Activated CD8-positive, alpha-beta memory T cell treated with anti-CD3 and anti-CD28 coated beads, Interleukin-2, amount 50 U/mL, for 24 hours (primary cell): ENCODE measurements at regions not wholly inside any gene's neighbourhood (a gene's known extent, or its start where the extent isn't known, plus 50 kb on each side); places are given as distances from the start of the nearest gene placed in this dataset.

ENCODE experiments used
- DNase-seq: peaks from one replicate; pipeline ENCODE4 v3.0.0-alpha.2; 2020; ENCODE audit errors: extremely low read depth

DNA sequence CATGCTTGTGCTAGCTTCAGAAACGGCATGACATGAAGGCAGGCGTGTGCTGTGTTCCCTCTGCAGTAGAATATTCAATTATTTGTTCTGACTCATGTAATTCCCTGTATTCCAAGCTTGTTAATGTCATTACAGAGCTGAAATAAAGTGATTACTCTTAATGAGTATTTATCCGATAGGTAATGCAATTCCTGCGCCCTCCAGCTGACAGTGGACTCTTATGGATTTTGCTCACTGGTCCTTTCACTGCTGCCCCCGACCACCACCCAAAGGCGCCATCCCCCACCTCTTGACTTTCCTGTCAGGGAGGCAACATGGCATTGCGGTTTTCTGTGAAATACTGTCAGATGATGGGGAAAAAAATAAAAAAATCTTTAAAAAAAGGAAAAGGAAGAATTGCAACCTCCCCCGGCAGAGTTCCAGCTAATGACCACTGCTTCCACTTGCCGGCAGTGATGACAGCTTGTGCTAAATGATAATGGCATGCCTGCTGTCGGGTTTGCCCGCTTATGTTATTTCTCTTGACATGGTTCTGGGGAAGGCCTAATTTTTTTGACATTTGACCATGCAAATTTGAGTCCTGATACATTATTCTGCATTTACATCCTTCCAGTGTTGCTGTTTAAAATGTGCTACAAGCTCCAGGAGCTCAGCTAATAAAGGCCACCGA is 335.3 kb upstream of the ADAMTS16 start:
- DNase-seq = no peak

GRCh38 chr5:4815002-4815401 is 325.1 kb upstream of the ADAMTS16 start:
- DNase-seq = no peak

DNA sequence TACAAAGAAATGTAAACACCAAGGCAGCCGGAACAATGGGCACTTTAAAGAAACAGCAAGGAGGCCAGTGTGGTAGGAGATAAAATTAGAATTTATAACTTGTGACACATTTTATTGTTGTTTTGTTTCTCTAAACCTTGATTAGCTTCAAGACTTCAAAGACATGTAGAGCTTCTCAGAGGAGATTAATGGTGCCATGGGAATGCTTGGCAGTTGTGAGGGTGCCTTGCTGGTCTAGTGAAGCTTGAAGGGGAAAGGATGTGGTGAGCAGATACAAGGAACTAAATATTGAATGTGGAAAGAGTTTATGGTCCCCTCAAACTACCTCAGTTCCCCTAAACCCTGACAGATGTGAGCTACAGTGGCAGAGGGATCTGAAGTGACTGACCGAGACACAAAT is 322.4 kb upstream of the ADAMTS16 start:
- DNase-seq = no peak

GRCh38 chr5:4831325-4831724 is 308.8 kb upstream of the ADAMTS16 start:
- DNase-seq = no peak

- DNase-seq = no peak
Observed at GRCh38 chr5:4832471-4832870, 307.7 kb upstream of the ADAMTS16 start.

DNA sequence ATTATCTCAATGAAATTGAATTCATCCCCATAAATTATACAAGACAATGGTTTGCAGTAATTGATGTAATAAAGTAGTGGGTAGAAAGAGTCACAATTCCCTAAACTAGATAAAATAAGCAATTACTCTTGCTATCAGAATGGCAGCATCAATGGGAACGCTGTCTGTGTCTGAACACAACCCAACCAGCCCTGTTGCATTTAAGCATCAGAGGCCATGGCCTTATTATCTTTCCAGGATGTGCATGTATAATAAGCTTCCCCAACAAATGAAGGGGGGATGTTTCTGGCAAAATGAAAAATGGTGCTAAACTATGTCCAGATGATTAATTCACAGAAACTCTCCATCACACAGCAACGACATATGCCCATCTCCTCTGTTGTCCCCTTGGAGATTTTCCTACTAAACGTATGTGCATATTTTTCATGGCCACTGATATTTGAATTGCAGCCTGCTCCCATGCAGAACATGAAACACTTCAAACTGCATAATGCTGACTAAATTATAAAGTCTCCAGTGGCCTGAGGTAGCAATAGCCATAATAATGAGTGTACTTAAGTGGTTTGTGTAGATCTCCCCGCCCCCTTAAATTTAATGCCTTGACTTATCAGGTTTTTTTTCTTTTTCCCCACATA is 306.9 kb upstream of the ADAMTS16 start:
- no peak for DNase-seq

DNA sequence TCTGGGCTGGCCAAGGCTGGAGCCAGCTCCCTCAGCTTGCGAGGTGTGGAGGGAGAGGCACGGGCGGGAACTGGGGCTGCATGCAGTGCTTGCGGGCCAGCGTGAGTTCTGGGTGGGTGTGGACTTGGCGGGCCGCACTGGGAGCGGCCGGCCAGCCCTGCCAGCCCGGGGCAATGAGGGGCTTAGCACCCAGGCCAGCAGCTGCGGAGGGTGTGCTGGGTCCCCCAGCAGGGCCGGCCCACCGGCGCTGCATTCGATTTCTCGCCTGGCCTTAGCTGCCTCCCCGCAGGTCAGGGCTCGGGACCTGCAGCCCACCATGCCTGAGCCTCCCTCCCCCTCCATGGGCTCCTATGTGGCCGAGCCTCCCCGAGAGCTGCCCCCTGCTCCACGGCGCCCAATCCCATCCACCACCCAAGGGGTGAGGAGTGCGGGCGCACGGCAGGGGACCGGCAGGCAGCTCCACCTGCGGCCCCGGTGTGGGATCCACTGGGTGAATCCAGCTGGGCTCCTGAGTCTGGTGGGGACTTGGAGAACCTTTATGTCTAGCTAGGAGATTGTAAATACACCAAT is 302.6 kb upstream of the ADAMTS16 start:
- no peak for DNase-seq

DNA sequence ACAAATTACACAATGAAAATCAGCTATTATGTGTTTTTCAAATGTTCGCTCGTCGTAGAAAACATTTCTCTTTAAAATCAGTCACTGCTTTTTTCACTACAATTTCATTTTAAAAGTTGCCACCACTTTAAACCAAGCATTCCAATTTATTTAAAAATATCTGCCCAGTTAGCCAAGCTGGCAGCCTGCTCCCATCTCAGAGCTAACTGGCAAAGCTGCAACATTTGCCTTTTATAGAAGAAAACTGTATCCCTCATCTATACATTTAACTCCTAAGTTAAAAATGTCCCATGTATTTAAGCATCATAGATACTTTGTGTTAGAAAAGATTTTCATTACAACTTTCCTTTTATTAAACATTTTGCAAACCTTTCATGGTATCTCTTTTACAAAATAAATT is 294.9 kb upstream of the ADAMTS16 start:
- DNase-seq = no peak

DNA sequence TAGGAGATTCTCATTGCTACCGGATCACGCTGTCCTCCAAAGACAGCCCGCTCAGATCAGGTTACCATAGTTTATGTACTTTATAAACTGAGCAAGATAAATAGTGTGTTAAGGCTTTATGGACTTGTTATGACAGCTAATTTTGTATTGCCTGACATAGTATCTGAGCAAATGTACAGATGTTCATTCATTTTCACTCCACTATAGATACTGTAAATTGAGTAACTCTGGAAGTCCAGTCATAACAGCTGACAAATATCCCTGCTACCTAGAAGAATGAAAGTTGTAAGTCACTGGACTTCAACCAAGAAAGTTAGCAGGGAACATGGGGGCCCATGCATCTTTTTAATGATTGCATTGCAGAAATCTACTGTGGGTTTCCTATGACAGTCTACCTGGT is 292.4 kb upstream of the ADAMTS16 start:
- no peak for DNase-seq

DNA sequence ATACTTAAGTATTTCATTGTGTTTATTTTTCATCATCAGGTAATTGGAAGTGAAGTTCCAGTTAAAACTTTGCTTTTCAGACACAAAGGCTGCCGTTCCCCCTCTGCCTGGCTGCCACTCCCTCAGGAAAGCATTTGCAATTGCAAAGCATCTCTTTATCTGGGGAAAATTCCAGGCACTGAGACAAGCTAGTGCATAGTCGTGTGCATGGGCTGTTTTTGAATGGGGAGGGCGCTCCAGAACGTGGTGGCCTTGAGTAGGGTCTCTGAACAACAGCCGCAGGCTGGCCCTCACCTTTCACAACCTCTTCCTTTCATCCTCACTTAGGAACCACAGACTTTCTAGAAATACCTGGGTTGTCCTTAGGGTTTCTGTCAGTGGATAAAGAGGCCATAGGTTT is 285.1 kb upstream of the ADAMTS16 start:
- DNase-seq = no peak

- no peak for DNase-seq
Observed at GRCh38 chr5:4855880-4856279, 284.2 kb upstream of the ADAMTS16 start.

DNA sequence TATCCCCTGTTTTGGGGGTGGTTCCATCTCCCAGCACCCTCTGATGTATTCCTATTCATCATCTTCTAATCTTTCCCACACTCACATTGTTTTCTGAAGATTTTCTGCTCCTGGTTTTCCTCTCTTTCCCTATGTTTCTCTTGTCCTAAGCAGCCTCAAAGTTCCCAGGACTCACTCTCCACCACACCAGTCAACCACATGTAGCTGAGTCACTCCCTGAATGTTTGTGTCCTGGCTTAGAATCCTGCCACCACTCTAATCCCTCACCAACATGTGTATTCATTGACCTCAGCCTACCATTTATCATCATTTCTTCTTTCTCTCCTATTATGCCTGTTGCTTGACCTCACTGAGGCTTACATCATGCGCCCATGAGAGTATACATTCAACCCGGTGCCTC is 282.4 kb upstream of the ADAMTS16 start:
- DNase-seq = no peak

- no peak for DNase-seq
Observed at GRCh38 chr5:4859500-4860235, 280.5 kb upstream of the ADAMTS16 start.

DNA sequence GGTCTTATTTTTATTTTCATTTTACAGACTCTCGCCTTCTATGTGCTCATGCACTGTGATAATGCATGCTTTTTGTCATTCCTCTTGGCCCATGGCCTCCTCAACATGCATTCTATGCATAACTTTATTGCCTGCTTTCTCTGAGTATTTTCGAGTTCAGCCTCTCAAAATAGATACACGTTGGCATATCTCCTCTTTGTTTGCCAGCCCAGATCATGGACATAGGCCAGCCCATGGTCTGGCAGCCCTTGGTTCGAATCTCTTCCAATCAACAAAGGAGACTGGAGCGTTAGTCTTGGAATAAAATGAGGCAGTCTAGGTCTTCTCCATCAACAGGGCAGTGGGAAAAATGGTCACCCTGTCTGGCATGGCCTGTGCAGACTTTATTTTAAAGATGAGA is 279.5 kb upstream of the ADAMTS16 start:
- no peak for DNase-seq

GRCh38 chr5:4862500-4862899 is 277.6 kb upstream of the ADAMTS16 start:
- DNase-seq = no peak

- no peak for DNase-seq
Observed at GRCh38 chr5:4866131-4866659, 273.9 kb upstream of the ADAMTS16 start.

GRCh38 chr5:4866817-4867216 is 273.3 kb upstream of the ADAMTS16 start:
- DNase-seq = no peak

DNA sequence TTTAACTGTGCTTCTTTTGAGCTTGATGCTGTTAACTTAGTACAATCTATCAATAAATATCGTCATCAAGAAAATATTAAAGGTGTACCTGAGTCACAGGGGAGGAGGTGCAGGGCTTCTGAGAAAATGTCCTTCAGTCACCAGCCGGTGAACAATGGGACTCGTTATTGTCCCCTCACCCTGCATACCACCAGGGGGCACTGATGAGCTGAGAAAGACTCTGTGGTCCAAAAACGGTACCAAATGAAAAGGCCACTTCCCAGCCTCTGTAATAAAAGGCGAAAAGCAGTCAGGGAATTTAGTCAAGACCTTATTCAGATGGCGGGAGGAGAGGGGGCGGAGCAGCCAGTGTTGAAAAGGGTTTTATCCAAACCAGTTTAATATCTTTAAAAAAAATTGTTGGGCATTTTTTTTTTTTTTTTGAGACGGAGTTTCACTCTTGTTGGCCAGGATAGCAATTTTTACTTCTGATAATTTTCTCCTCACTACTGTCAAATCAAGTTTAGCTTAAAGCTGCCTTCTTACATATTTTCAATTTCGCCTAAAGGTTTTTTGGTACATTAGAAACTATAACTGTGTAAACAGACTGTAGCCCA is 271.9 kb upstream of the ADAMTS16 start:
- no peak for DNase-seq

- no peak for DNase-seq
Observed at GRCh38 chr5:4873652-4874051, 266.5 kb upstream of the ADAMTS16 start.

DNA sequence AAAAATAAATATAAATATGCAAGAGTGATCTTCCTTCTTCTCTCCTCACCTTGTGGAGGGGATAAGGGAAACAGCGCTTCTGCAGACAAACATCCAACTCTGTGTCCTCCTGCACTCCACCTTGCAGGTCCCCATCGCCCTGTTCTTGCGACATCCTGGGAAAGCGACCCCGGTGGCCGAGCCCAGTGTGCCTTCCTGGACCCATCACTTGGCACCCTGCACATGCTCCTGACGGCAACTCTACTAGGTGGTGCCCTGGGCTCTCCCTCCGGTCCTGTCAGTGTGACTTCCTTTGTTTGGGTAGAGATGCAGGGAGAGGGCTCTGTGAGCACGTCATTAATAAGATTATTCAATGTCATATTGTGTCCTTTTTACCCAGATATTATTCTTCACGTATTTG is 266.0 kb upstream of the ADAMTS16 start:
- DNase-seq = no peak

DNA sequence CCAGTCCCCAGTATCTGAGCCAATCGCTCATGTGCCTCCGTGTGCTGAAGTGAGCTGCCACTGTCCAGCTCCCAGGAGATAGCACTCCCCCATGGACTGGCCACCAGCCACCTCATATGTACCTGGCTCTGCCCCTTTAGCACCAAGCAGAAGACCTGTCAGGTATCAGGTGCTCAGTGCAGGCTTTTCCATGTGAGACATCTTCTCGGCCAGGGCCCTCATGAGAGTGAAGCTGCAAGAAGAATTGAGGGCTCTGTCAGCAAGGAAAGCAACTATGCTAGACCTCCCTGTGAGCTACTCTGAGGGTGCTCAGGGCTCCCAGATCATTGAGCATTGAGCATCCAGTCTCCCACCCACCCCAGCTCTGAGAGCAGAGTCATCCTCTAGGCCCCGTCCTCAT is 264.2 kb upstream of the ADAMTS16 start:
- DNase-seq = no peak

DNA sequence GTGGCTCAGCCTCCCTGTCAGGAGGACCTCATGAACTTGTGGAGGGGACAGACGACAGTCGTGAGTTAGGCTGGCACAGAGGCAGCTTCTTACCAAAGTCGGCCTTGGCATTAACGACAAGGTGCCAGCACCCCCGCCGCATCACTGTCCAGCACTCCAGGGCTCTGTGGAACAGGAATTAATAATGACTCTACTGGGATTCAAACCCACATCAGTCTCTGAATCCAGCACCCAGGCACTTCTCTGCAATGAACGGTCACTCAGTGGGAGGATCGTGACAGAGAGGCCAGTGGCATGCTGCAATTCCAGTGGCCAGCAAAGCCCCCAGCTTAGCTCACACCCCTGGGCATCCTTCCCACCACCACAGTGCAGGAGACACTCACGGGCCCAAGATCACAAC is 263.3 kb upstream of the ADAMTS16 start:
- DNase-seq = no peak
